GM23338 (cell line): ENCODE measurements at regions not wholly inside any gene's neighbourhood (a gene's known extent, or its start where the extent isn't known, plus 50 kb on each side); places are given as distances from the start of the nearest gene placed in this dataset.

Experiments used
- ATAC-seq: fragments of 200-7000 bp; cut with Tn5 transposase; 3 replicates; pipeline ENCODE4 v1.9.1; 2020
- DNase-seq: peaks from one replicate; pipeline ENCODE4 v3.0.0-alpha.2; 2015; ENCODE audit warnings: low spot score
- H2AFZ ChIP-seq: fragments of 200-600 bp; sonication (generic); 2 replicates; pipeline ENCODE4 v1.8.0; 2016; ENCODE audit warnings: antibody characterized with exemption, mild to moderate bottlenecking, moderate library complexity
- H3F3A ChIP-seq: fragments of 200-600 bp; sonication (generic); replicated peaks from 2 replicates; pipeline ENCODE4 v1.8.0; 2017; ENCODE audit warnings: antibody characterized with exemption, mixed run types, low read depth
- H3K27ac ChIP-seq: fragments of 200-600 bp; sonication (generic); 2 replicates; pipeline ENCODE4 v1.6.1; 2016; ENCODE audit warnings: low read depth
- H3K27me3 ChIP-seq: fragments of 200-600 bp; sonication (generic); 2 replicates; pipeline ENCODE4 v1.8.0; 2016; ENCODE audit warnings: mild to moderate bottlenecking, mixed run types, moderate library complexity; ENCODE audit not compliant: insufficient read depth
- H3K36me3 ChIP-seq: fragments of 200-600 bp; sonication (generic); 2 replicates; pipeline ENCODE4 v1.8.0; 2016; ENCODE audit warnings: mild to moderate bottlenecking; ENCODE audit not compliant: insufficient read depth
- H3K4me1 ChIP-seq: fragments of 200-600 bp; sonication (generic); 2 replicates; pipeline ENCODE4 v1.8.0; 2016; ENCODE audit warnings: mild to moderate bottlenecking, moderate library complexity; ENCODE audit not compliant: insufficient read depth
- H3K4me2 ChIP-seq: fragments of 200-600 bp; sonication (generic); 2 replicates; pipeline ENCODE4 v1.7.1; 2017; ENCODE audit warnings: mixed run types
- H3K4me3 ChIP-seq: fragments of 200-600 bp; sonication (generic); 2 replicates; pipeline ENCODE4 v1.6.1; 2016; ENCODE audit warnings: mixed run types
- H3K79me2 ChIP-seq: fragments of 200-600 bp; sonication (generic); replicated peaks from 2 replicates; pipeline ENCODE4 v1.8.0; 2017; ENCODE audit warnings: mild to moderate bottlenecking; ENCODE audit not compliant: insufficient read depth
- H3K9me2 ChIP-seq: fragments of 200-600 bp; sonication (generic); 2 replicates; pipeline ENCODE4 v1.8.0; 2017; ENCODE audit not compliant: insufficient read depth
- H4K20me1 ChIP-seq: fragments of 200-600 bp; sonication (generic); replicated peaks from 2 replicates; pipeline ENCODE4 v1.8.0; 2017; ENCODE audit warnings: mild to moderate bottlenecking; ENCODE audit not compliant: insufficient read depth
- H3K27ac Mint-ChIP-seq: 2 replicates; pipeline ENCODE4 v1.8.0; 2020; ENCODE audit warnings: inconsistent platforms, mild to moderate bottlenecking, moderate library complexity, mixed read lengths
- H3K27me3 Mint-ChIP-seq: 3 replicates; pipeline ENCODE4 v1.8.0; 2022; ENCODE audit warnings: low read depth, mild to moderate bottlenecking, moderate library complexity, mixed read lengths, inconsistent platforms; ENCODE audit not compliant: insufficient read depth, poor library complexity
- H3K36me3 Mint-ChIP-seq: 3 replicates; pipeline ENCODE4 v1.8.0; 2021; ENCODE audit warnings: low read depth, mild to moderate bottlenecking, inconsistent platforms, moderate library complexity, mixed read lengths
- H3K4me1 Mint-ChIP-seq: 3 replicates; pipeline ENCODE4 v1.8.0; 2020; ENCODE audit warnings: mild to moderate bottlenecking, inconsistent platforms, mixed read lengths
- H3K4me3 Mint-ChIP-seq: 3 replicates; pipeline ENCODE4 v1.8.0; 2021; ENCODE audit warnings: moderate library complexity, mild to moderate bottlenecking, inconsistent platforms, mixed read lengths
- H3K9me3 Mint-ChIP-seq: 3 replicates; pipeline ENCODE4 v1.8.0; 2020; ENCODE audit warnings: moderate library complexity, mild to moderate bottlenecking, inconsistent platforms, mixed read lengths
- CREB1 ChIP-seq: fragments of 250-450 bp; sonication (Bioruptor Pico); IDR thresholded peaks from 2 replicates; pipeline ENCODE4 v1.5.0; 2020; ENCODE audit warnings: low read depth, mild to moderate bottlenecking, moderate library complexity
- EZH2 ChIP-seq: fragments of 200-600 bp; sonication (generic); IDR thresholded peaks from one replicate; pipeline ENCODE4 v1.8.0; 2017; ENCODE audit warnings: antibody characterized with exemption, mild to moderate bottlenecking, low read depth; ENCODE audit not compliant: unreplicated experiment
- EZH2phosphoT487 ChIP-seq: fragments of 200-600 bp; sonication (generic); IDR thresholded peaks from one replicate; pipeline ENCODE4 v1.8.1; 2018; ENCODE audit warnings: antibody characterized with exemption; ENCODE audit not compliant: unreplicated experiment
- JUNB ChIP-seq: IDR thresholded peaks from one replicate; pipeline ENCODE4 v1.6.1; 2016; ENCODE audit warnings: antibody characterized with exemption; ENCODE audit not compliant: unreplicated experiment
- NANOG ChIP-seq: IDR thresholded peaks from 2 replicates; pipeline ENCODE4 v1.6.1; 2016; ENCODE audit warnings: antibody characterized with exemption, borderline replicate concordance
- POLR2AphosphoS5 ChIP-seq: IDR thresholded peaks from 2 replicates; pipeline ENCODE4 v1.6.1; 2016; ENCODE audit warnings: antibody characterized with exemption, low read depth
- STAT1 ChIP-seq: IDR thresholded peaks from one replicate; pipeline ENCODE4 v1.6.1; 2016; ENCODE audit warnings: antibody characterized with exemption; ENCODE audit not compliant: unreplicated experiment
- ZNF114 ChIP-seq: fragments of 250-450 bp; sonication (Bioruptor Pico); IDR thresholded peaks from 2 replicates; pipeline ENCODE4 v1.5.0; 2020; ENCODE audit warnings: mild to moderate bottlenecking, moderate library complexity
- ZNF331 ChIP-seq: fragments of 250-450 bp; sonication (Bioruptor Pico); IDR thresholded peaks from 2 replicates; pipeline ENCODE4 v1.5.0; 2020; ENCODE audit warnings: low read depth, mild to moderate bottlenecking, moderate library complexity
- ZNF462 ChIP-seq: fragments of 250-450 bp; sonication (Bioruptor Pico); IDR thresholded peaks from 2 replicates; pipeline ENCODE4 v1.5.0; 2020; ENCODE audit warnings: mild to moderate bottlenecking, moderate library complexity

GRCh38 chr2:88239781-88240180, 69.6 kb downstream of the THNSL2 start (continued):
- no peak for TF ChIP-seq ZNF462 (CRISPR knock-in tag)
- TF ChIP-seq ZNF331: no peak
- no peak for TF ChIP-seq STAT1

- no peak overlapping the region for H3K4me3 Mint-ChIP-seq
- Histone ChIP-seq H3F3A (no peaks in the 10 kb centered on the region), H2AFZ (no peak overlapping the region), H3K4me1 (no peaks in the 10 kb centered on the region), H4K20me1 (no peaks in the 10 kb centered on the region), H3K79me2 (no peaks in the 10 kb centered on the region), H3K4me3 (no peak overlapping the region), H3K36me3 (no peaks in the 10 kb centered on the region), H3K9me2 (no peaks in the 10 kb centered on the region), H3K27ac (no peak overlapping the region), H3K27me3 (no peaks in the 10 kb centered on the region), H3K4me2 (no peak overlapping the region)
- ATAC-seq (no peak), DNase-seq (no peak)
- H3K27me3 Mint-ChIP-seq: peaks cover 4% of the 10 kb centered on the region
- H3K27ac Mint-ChIP-seq: no peak overlapping the region
- no peaks in the 10 kb centered on the region; the same call in 2 of the 3 replicates for H3K36me3 Mint-ChIP-seq
- H3K4me1 Mint-ChIP-seq: no peaks in the 10 kb centered on the region
- no peaks in the 10 kb centered on the region; the same call in 2 of the 3 replicates for H3K9me3 Mint-ChIP-seq
- TF ChIP-seq EZH2phosphoT487: no peak
- TF ChIP-seq ZNF331: no peak
- no peak for TF ChIP-seq CREB1 (CRISPR knock-in tag)
- TF ChIP-seq ZNF462 (CRISPR knock-in tag): no peak
- TF ChIP-seq STAT1: no peak
- no peak for TF ChIP-seq NANOG
- no peak for TF ChIP-seq JUNB
- TF ChIP-seq EZH2: no peak
- TF ChIP-seq POLR2AphosphoS5: no peak
- TF ChIP-seq ZNF114 (CRISPR knock-in tag): no peak
These were observed 66.5 kb downstream of the THNSL2 start for GRCh38 chr2:88236666-88237065.
